ENCODE measurements at regions not wholly inside any gene's neighbourhood (a gene's known extent, or its start where the extent isn't known, plus 50 kb on each side); places are given as distances from the start of the nearest gene placed in this dataset.

- TF ChIP-seq CTCF (IDR thresholded peaks at IDR 0.05; ENCODE audit: extremely low read depth in 1 of 2, insufficient read depth in 1 of 2, low read depth in 1 of 2, low read length in 2 of 2) (no peak), POLR2AphosphoS5 (IDR thresholded peaks at IDR 0.05; ENCODE audit: insufficient read depth, low read depth, low read length) (no peak), POLR2A (IDR thresholded peaks at IDR 0.05; ENCODE audit: low read depth, low read length) (no peak)
Measured at GRCh38 chr6:165844801-165845364, 181.8 kb upstream of the PDE10A start.

Data from endothelial cell of umbilical vein (primary cell).